GM18861 (cell line): ENCODE measurements at regions not wholly inside any gene's neighbourhood (a gene's known extent, or its start where the extent isn't known, plus 50 kb on each side); places are given as distances from the start of the nearest gene placed in this dataset.
"Not testable (repeated sequence)": the region's sequence is repeated elsewhere in the genome, so short reads cannot be mapped to it uniquely, and the experiment has no call there.

Source experiments
- ATAC-seq: cut with Tn5 transposase; IDR thresholded peaks from one replicate; pipeline ENCODE4 v1.9.1; 2021; ENCODE audit not compliant: unreplicated experiment

DNA sequence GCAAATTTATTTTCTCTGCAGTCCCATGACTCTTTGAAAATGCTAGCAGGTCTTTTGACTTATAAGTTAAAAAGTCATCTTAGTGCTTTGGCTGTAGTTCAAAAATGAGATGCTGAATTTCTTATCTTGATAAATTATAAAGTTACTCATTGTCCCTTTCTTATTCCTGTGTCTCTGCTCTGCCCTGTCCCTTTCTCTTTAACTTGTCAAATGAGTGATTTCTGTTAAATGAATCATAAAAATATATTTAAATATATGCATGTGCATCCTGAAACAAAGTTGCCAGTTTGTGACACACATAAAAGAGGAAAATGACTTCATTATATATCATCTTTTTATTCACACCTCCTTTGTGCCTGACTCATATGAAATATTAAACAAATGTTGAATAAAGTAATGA lies 1097.3 kb upstream of the EPHA6 start:
- ATAC-seq = no peak

DNA sequence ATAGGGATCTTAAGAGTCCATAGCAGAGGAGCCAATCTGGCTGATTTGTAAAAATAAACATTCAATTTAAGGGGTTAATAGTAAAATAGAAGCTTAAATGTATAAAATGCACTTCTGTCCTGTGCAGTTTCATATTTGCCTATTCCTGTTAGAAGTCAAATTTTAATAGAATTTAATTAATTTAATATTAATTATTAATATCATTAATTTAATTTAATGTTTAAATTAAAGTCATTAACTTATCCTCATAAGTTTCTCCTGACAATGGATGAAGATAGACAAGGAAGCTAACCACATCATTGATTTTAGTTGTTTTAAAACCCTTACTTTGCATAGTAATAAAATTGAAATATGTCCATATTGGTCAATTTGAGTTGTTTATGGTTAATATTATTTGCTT lies 1096.2 kb upstream of the EPHA6 start:
- ATAC-seq = no peak

DNA sequence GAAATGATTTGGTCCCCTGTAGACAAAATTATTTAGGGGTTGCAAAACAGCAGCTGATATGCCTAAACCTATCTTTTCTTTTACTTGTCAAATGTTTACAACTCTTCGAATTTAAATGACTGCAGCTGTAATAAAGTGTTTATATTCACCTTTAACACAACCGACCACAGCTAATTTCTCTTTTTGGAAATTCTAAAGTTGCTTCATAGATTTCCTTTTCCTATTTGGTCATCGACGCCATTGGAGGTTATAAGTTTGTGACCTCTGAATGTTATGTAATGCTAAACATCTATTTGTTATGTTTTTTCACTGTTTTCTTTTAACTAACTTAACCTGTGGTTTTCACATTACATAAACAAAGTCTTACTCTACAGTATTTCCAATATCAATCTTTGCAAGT lies 1094.9 kb upstream of the EPHA6 start:
- no peak for ATAC-seq

DNA sequence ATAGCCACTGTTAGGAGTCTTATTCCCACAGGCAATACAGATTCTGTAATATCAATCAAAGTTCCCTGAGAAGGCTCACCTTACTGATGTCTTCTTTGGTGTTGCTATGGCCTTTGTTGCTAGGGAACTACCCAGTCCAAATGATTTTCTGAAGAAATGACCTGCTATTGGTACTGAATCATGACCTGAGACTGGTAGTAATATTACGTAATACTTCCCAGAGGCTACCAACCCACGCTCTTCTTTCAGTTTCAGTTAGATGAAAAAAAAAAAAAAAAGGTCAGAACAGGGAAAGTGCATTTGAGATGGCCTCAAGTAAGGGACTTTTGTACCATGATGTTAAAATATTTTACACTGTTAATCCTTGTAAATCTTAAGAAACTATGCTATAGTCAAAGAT lies 1092.5 kb upstream of the EPHA6 start:
- ATAC-seq = no peak

DNA sequence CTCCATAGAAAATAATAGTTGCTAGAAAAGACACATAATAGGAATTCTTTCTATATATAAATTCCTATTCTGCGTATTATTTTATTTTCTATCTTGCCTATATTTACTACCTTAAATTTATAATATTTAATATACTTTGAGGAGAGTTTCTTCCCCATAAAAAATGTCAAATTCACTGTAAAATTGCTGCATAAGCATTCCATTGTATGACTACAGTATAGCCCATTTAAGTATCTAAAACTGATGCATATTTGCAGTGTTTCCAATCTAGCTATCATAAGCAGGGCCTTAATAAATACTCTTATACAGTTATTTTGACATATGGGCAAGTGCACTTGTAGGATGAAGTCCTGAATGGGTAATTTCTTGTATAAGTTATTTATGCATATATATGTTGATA lies 1088.6 kb upstream of the EPHA6 start:
- ATAC-seq = no peak

DNA sequence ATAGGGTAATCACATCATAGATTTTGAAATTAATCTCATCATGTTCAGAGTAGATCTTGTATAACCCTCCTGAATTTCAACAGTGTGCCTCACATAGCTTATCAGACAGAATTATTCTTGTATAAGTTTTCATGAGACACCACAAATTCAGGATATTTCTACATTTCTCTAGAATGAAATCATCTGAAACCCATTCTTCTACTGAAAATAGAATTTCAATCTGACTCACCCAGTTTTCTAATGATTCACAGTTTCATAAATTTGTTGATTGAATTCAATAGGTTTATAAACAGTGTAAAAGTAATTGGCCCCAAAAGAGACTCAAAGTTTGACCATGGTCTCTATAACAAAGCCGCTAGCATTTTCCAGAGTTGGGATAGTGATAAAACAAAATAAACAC lies 1082.6 kb upstream of the EPHA6 start:
- no peak for ATAC-seq

DNA sequence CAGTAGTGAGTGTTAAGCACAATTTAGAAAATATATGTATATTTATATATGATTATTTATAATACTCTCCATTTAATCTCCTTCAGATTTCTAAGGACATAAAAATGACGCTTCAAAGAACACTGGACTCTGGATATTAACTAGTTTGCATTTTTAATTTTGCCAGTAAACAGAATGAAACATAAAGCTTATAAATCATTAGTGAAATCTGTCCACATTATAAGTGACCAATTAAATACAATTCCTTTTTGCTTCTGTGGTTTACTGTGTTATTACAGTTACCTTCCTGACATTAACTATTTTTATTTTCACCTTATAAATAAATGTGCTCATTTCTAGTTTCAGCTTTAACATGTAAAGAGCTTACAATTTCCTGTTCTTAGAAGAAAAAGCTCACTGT lies 1081.1 kb upstream of the EPHA6 start:
- ATAC-seq = no peak

DNA sequence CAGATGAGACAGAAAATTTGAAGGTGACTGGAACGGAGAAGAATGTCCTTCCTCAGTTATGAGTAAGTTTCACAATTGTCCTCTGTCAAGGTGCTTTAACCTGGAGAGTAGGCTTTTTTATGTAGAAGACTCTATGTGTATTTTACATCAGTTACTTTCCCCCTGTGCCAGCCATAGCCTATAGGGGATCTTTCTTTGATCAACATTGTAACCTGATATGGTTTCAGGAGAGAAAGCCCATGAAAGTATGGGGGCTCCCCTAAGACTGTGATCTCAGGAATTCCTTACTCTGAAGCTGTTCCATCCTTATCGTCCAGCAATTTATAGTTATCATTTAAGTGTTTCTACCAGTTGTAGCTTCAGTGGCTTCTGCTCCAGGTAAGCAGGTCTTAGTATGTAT lies 1076.3 kb upstream of the EPHA6 start:
- ATAC-seq = no peak

DNA sequence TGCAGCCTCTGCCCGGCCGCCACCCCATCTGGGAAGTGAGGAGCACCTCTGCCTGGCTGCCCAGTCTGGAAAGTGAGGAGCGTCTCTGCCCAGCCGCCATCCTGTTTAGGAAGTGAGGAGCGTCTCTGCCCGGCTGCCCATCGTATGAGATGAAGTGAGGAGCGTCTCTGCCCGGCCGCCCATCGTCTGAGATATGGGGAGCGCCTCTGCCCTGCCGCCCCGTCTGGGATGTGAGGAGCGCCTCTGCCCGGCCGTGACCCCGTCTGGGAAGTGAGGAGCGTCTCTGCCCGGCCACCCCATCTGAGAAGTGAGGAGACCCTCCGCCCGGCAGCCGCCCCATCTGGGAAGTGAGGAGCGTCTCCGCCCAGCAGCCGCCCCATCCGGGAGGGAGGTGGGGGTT lies 1069.5 kb upstream of the EPHA6 start:
- not testable (repeated sequence) for ATAC-seq

DNA sequence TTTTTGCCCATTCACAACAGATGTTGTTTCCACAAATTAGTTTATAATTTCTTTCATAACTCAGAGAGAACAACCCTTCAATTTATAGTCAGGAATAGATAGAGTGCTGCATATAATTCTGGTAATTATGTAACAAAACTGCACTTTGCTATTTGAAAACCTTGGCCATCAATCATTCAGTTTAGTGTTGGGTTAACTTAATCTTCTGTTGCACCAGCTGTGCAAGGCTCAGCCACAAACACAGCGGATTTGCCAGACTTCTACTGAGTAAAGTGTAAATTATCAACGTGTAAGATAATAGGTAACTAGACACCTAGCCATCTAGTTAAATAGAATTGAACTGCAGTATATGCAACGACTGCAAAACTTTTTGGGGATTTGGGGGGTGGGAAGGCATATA lies 1064.3 kb upstream of the EPHA6 start:
- no peak for ATAC-seq

DNA sequence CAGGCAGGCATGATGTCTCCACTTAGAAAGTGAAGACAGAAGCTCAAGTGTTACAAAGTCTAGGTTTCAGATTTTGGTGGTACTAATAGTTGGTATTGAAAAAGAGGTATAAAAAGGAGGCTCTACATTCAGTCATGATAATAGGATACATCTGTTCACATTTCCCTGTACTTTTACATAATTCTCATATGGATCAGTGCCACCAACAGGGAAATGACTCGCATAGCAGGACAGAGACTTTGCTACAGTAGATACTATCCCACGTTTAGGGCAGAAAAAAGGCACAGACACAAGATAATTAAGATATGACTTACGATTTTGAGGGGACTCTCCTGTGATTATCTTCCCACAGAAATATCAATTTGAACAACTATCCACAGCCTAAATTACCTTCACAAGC lies 1062.9 kb upstream of the EPHA6 start:
- no peak for ATAC-seq

DNA sequence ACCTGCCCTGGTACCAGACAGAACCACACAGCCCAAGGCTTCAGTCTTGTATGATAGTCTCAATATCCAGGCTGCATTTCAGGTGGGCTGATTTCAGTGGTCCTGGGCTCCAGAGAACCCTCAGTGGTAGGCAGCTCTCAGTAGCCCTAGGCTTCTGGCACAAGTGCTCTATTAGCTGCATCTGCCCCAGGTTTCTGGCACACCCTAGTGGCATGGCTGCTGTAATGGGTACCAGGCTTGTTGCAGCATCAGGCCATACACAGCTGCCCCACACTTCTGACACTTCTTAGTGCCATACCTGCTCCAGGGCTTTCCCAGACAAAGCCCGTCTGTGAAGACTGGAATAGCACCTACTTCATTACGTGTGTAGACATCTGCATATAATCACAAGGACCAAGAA lies 1062.2 kb upstream of the EPHA6 start:
- ATAC-seq = no peak

DNA sequence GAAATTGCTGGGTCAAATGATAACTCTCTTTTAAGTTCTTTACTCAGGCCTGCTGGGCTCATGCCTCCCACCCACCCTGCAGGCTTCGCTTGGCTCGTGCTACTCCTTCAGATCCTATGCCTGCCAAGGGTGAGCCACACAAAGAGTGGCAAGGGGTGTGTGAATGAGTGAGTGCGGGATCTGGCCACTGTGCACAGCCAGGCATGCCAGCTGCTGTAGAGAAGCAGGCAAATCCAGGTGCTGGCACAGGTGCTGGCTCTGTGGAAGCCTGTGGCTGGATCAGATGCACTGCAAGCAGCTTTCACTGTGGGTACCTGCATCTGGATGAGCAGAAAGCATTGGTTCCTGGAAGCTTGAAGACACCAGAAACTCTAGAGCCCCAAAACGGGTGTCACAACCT lies 1055.7 kb upstream of the EPHA6 start:
- no peak for ATAC-seq

DNA sequence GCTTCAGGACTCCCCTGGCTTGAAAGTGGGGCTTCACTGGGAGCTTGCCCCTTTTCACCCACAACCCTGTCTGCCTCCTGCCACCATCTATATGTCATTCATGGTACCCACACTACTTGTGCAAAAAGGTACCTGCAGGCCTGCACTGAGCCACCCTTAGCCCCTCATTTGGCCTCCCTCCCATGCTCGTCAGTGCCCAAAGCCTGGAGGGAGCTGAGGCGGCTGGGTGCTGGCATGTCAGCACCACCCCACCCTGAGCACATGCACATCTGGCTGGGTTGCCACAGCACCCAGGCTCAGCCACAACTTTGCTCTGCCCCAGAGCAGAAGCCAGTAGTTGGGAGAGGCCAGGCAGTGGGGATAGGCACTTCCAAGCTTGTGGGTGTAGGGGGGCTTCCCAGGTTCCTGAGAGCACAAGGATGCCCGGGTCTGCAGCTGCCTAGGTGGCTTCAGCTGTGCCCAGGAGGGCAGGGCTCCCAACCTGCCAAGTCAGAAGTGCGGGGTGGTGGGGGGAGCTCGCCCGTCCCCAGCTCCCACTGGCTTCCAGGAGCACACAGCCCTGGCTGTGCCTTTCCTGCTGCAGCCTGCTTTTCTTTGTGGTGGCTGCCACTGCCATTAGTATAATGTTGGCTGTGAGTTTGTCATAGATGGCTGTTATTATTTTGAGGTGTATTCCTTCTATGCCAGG lies 1054.6 kb upstream of the EPHA6 start:
- no peak for ATAC-seq

DNA sequence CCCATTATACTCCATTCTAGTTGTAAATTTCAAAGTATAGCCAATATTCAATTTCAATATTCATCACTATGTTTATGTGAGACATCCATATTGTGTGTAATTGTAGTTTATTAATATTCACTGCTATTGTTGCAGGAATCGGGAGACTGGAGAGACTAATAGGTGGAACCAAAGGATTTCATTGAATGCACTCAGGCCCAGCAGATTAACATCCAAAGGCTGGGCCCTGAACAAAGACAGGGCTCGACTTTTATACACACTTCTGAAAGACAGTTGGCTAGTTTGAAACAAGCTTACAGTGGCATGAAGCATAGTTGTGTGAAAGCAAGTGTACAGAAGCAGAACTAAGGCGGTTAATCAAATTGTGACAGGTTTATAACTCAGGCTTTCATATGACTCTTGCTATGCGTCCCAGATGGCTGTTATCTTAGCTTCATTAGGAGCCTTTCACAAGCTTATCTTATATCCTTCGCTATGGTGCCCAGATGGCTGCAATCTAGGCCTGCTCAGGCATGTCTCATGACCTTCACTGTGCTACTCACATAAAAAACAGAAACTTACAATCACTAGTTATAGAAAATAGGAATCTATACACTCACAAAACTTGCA lies 1038.8 kb upstream of the EPHA6 start:
- ATAC-seq = no peak

DNA sequence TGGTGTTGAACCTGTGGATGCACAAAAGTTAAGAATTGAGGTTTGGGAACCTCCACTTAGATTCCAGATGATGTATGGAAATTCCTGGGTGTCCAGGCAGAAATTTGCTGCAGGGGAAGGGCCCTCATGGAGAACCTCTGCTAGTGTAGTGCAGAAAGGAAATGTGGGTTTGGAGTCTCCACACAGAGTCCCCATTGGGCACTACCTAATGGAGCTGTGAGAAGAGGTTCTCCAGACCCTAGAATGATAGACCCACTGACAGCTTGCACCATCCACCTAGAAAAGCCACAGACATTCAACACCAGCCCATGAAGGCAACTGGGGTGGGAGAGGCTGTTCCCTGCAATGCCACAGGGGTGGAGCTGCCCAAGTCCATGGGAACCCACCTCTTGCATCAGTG lies 1032.8 kb upstream of the EPHA6 start:
- no peak for ATAC-seq

DNA sequence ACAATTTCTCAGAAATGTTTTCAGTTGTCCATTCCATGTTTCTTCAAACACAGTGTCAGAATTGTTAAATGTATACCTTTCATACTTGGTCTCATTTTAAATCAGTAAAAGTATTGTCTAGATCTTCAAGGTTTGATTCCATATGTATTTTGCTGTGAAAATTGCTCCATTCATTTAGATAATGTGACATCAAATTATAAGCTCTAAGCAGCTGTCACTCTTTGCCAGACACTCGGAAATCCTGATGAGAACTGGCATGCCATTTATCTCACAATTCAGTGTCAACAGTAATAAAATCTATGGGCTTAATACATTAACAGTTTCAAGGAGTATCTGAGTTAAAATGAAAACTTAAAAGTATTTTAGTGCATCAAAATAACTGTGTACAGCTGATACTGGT lies 1025.3 kb upstream of the EPHA6 start:
- no peak for ATAC-seq

DNA sequence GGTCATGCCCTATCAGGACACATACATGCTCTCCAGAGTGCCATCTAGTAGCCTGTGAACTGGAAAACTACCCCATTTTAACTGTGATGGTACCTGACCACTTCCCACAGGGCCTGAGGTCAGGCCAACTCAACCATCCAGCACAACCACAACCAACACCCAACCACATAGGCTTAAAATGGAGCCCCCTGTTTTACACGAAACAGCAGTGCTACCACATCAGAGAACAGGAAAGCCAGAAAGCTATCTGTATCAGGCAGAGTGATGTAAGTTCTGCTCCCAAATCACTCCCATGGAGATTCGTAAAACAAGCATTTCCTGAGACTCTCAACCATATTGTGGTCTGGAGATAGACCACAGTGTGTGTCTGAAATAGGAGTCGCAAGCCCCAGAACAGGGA lies 1017.3 kb upstream of the EPHA6 start:
- ATAC-seq = no peak

DNA sequence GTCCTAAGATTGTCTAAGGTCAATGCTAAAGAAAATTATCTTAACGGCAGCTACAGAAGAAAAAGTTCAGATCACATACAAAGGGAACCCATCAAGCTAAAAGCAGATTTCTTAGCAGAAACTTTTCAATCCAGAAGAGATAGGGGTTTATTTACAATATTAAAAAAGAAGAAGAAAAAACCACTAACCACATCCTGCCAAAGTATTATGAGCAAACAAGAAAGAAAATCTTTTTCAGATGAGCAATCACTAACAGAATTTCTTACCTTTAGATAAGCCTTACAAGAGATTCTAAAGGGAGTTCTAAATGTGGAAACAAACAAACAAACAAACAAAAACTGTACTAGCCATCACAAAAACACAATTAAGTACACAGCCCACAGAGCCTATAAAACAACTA lies 1015.8 kb upstream of the EPHA6 start:
- ATAC-seq = no peak

DNA sequence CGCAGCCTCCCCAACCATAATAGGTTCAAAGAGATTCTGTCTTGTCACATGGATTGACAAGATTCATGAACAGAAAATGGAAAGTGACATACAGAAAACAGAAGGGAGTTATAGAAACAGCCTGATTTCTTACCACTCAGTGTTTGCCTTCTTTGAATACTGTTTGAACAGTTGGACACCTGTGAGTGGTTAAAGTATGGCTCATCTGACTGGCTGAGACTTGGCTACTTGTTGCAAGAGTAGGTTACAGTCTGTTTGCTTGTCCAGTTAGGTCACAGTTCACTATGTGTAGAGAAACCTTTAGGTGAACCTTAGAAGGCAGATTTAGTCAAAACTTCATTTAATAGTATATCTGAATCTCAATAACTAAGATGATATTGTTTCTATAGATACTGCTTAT lies 1003.9 kb upstream of the EPHA6 start:
- ATAC-seq = no peak

DNA sequence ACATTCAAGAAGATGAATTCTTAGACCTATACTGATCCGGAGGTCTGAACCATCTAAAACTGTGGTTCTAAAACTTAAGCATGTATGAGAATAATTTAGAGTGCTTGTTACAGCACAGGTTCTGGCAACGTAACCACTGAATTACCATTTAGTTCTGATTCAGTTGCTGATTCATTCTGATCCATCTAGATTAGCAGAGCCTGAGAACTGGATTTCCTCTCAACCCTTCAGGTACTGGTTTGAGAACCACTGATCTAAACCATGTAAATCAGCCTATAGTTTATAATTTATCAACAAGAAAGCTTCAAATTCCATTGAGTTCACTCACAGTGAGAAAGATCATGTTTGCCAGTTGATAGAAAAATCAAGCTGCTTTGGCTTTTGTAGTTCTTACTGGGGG lies 1001.1 kb upstream of the EPHA6 start:
- ATAC-seq = no peak

DNA sequence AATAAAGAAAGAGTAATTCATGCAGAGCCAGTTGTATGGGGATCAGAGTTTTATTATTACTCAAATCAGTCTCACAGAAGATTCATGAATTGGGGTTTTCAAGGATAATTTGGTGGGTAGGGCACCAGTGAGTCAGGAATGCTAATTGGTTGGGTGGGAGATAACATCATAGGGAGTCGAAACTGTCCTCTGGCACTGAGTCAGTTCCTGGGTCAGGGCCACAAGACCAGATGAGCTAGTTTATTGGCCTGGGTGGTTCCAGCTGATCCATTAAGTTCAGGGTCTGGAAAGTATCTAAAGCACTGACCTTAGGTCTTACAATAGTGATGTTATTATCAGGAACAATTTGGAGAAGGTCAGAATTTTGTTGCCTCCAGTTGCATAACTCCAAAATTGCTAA lies 998.6 kb upstream of the EPHA6 start:
- ATAC-seq = no peak

DNA sequence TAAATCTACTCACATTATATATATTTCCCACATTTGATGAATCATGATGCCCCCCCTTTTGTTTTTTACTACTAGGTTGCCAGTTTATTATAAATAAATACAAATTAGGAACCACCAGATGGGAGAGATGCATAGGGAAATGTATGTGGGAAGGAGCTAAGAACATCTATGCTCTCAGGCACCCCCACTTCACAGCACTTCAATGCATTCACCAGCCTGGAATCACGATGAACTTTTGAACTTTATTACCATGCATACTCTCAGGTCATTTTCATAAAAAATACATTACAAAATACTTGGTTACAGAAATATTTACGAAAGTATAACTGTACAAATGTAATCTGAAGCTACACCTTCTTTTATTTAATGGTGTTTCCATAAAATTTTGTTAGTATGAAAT lies 988.0 kb upstream of the EPHA6 start:
- no peak for ATAC-seq
